ENCODE measurements at regions not wholly inside any gene's neighbourhood (a gene's known extent, or its start where the extent isn't known, plus 50 kb on each side); places are given as distances from the start of the nearest gene placed in this dataset.

GRCh38 chr10:9789996-9790395, 1227.7 kb upstream of the CELF2 start:
- H3K9ac ChIP-seq (ENCODE audit: low read length), result no peak overlapping the region

GRCh38 chr10:9792181-9792580, 1225.5 kb upstream of the CELF2 start:
- Histone ChIP-seq H3K4me3 (ENCODE audit: insufficient read depth, low read length, poor library complexity, severe bottlenecking) (no peak overlapping the region), H3K27me3 (ENCODE audit: low read length) (no peaks in the 10 kb centered on the region), H3K9me3 (ENCODE audit: insufficient read depth, low read length) (no peaks in the 10 kb centered on the region), H2AFZ (ENCODE audit: low read depth, low read length, severe bottlenecking) (no peak overlapping the region), H3K36me3 (ENCODE audit: low read length) (no peaks in the 10 kb centered on the region), H3K79me2 (ENCODE audit: insufficient read depth, low read length) (no peaks in the 10 kb centered on the region), H3K9ac (ENCODE audit: low read length) (no peak overlapping the region), H3F3A (ENCODE audit: insufficient read depth) (no peaks in the 10 kb centered on the region), H3K4me2 (ENCODE audit: low read depth, low read length, poor library complexity, severe bottlenecking) (no peak overlapping the region), H3K27ac (ENCODE audit: low read depth, low read length) (no peak overlapping the region), H3K9me2 (replicated peaks; ENCODE audit: insufficient read depth, low read length) (no peaks in the 10 kb centered on the region), H4K20me1 (ENCODE audit: low read depth, low read length) (no peaks in the 10 kb centered on the region)
- TF ChIP-seq EZH2phosphoT487 (conservative IDR thresholded peaks at IDR 0.05; ENCODE audit: low read length), result no peak
- no peak for TF ChIP-seq CTCF (IDR thresholded peaks at IDR 0.05; ENCODE audit: insufficient read depth, low read length, poor library complexity, severe bottlenecking)

More at GRCh38 chr10:9789996-9790395, 1227.7 kb upstream of the CELF2 start:
- H2AFZ ChIP-seq (ENCODE audit: low read depth, low read length, severe bottlenecking), result no peak overlapping the region
- no peak overlapping the region for H3K4me3 ChIP-seq (ENCODE audit: insufficient read depth, low read length, poor library complexity, severe bottlenecking)
- no peaks in the 10 kb centered on the region for H3K9me2 ChIP-seq (replicated peaks; ENCODE audit: insufficient read depth, low read length)
- no peaks in the 10 kb centered on the region for H4K20me1 ChIP-seq (ENCODE audit: low read depth, low read length)
- no peak overlapping the region for H3K27ac ChIP-seq (ENCODE audit: low read depth, low read length)
- H3K79me2 ChIP-seq (ENCODE audit: insufficient read depth, low read length), result no peaks in the 10 kb centered on the region
- H3K9me3 ChIP-seq (ENCODE audit: insufficient read depth, low read length), result no peaks in the 10 kb centered on the region
- TF ChIP-seq CTCF (IDR thresholded peaks at IDR 0.05; ENCODE audit: insufficient read depth, low read length, poor library complexity, severe bottlenecking) (no peak), EZH2phosphoT487 (conservative IDR thresholded peaks at IDR 0.05; ENCODE audit: low read length) (no peak)
- H3F3A ChIP-seq (ENCODE audit: insufficient read depth), result no peaks in the 10 kb centered on the region
- no peaks in the 10 kb centered on the region for H3K36me3 ChIP-seq (ENCODE audit: low read length)
- no peaks in the 10 kb centered on the region for H3K27me3 ChIP-seq (ENCODE audit: low read length)
- no peak overlapping the region for H3K4me2 ChIP-seq (ENCODE audit: low read depth, low read length, poor library complexity, severe bottlenecking)

DNA sequence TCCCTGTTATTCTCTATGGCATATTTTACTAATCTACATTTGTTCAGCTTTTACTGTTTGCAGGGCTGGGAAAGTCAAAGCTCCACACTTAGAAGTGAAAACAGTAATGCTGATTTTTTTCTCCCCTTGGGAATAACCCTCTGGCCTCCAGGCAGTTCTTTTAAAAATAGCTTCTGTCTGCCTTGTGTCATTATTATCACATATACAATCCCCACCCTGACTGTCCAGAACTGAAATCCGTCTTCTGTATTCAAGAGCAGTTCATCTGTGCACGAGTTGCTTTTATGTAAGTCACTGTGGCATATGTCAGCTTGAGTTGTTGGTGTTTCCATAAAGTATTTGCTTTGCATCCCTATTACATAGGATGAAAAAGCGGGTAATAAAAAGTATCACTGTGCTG, 1221.1 kb upstream of the CELF2 start:
- H3K4me2 ChIP-seq (ENCODE audit: low read depth, low read length, poor library complexity, severe bottlenecking), result no peak overlapping the region

More for the DNA sequence above, 1221.1 kb upstream of the CELF2 start:
- H3K27me3 ChIP-seq (ENCODE audit: low read length), result no peaks in the 10 kb centered on the region
- H3K36me3 ChIP-seq (ENCODE audit: low read length), result no peaks in the 10 kb centered on the region
- TF ChIP-seq EZH2phosphoT487 (conservative IDR thresholded peaks at IDR 0.05; ENCODE audit: low read length), result no peak
- no peak for TF ChIP-seq CTCF (IDR thresholded peaks at IDR 0.05; ENCODE audit: insufficient read depth, low read length, poor library complexity, severe bottlenecking)
- H3K9me3 ChIP-seq (ENCODE audit: insufficient read depth, low read length), result no peaks in the 10 kb centered on the region
- no peak overlapping the region for H3K4me3 ChIP-seq (ENCODE audit: insufficient read depth, low read length, poor library complexity, severe bottlenecking)
- no peaks in the 10 kb centered on the region for H3F3A ChIP-seq (ENCODE audit: insufficient read depth)
- H2AFZ ChIP-seq (ENCODE audit: low read depth, low read length, severe bottlenecking), result no peak overlapping the region
- H3K27ac ChIP-seq (ENCODE audit: low read depth, low read length), result no peak overlapping the region
- no peaks in the 10 kb centered on the region for H3K79me2 ChIP-seq (ENCODE audit: insufficient read depth, low read length)
- H4K20me1 ChIP-seq (ENCODE audit: low read depth, low read length), result no peaks in the 10 kb centered on the region
- H3K9ac ChIP-seq (ENCODE audit: low read length), result no peak overlapping the region
- no peaks in the 10 kb centered on the region for H3K9me2 ChIP-seq (replicated peaks; ENCODE audit: insufficient read depth, low read length)
